ENCODE measurements at regions not wholly inside any gene's neighbourhood (a gene's known extent, or its start where the extent isn't known, plus 50 kb on each side); places are given as distances from the start of the nearest gene placed in this dataset.
"Not testable (repeated sequence)": the region's sequence is repeated elsewhere in the genome, so short reads cannot be mapped to it uniquely, and the experiment has no call there.

DNA sequence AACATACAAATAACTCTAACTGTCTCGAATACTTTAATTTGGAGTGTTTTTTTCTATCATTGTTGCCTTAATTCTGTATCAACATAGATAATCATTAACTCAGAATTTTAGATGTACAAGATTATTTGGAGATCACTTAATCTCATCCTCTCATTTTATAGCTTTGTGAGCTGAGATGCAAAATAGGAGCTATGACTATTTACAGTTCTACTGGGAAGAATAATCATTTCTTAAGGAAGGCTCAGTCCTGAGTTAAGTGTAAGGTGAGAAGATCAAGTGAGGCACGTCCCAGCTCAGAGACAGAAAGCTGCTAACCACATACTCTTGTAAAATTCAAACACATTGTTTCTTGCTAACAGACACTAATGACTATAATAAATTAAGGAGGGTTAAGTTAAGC, 66.2 kb downstream of the CCDC54 start:
- peaks cover 2% of the 10 kb centered on the region for H3K27me3 Mint-ChIP-seq
- intact Hi-C loops (cut with micrococcal nuclease) = no loop called here
- no peaks in the 10 kb centered on the region for H3K4me1 Mint-ChIP-seq (ENCODE audit: low read depth)
- CTCF ChIA-PET = interaction anchor here (1.2 to 1.4 kb wide), 2 partner anchors 13 to 172 kb away, joined by 3 read pairs; no protein-coding TSS in a partner anchor
- no peak for DNase-seq
- no peak overlapping the region for H3K27ac Mint-ChIP-seq
- H3K9me3 Mint-ChIP-seq = no peaks in the 10 kb centered on the region
- POLR2A ChIA-PET = no interaction called here
- H3K36me3 Mint-ChIP-seq = no peaks in the 10 kb centered on the region
- no peak overlapping the region for H3K4me3 Mint-ChIP-seq

DNA sequence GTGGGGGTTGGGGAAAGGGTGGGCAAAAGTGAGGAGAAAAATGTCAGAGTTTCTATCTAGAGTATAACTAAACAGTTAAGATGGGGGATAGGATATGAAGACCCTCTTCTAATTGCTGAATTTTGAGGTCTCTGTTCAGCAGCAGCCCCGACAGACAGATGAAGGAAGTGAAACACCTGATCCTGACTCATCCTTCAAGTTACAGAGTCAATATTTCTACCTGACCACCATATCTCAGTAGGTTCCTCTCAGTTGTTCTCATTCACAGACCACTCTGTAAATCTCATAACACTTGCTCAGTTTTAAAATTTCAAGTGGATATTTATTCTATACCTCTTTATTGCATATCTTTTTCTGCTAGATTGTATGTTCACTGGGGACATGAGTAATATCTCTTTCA, 69.5 kb downstream of the CCDC54 start:
- Mint-ChIP-seq H3K27ac (no peak overlapping the region), H3K36me3 (no peaks in the 10 kb centered on the region), H3K4me3 (no peak overlapping the region), H3K9me3 (no peaks in the 10 kb centered on the region), H3K27me3 (peaks cover 2% of the 10 kb centered on the region), H3K4me1 (ENCODE audit: low read depth) (no peaks in the 10 kb centered on the region)
- no peak for DNase-seq
- POLR2A ChIA-PET = no interaction called here
- intact Hi-C loops (cut with micrococcal nuclease) = no loop called here
- CTCF ChIA-PET = no interaction called here

GRCh38 chr3:107450254-107450893, 72.4 kb upstream of the BBX start:
- Mint-ChIP-seq H3K27me3 (peaks cover 2% of the 10 kb centered on the region), H3K4me3 (no peak overlapping the region), H3K9me3 (no peaks in the 10 kb centered on the region), H3K4me1 (ENCODE audit: low read depth) (peaks cover 4% of the 10 kb centered on the region), H3K27ac (no peak overlapping the region), H3K36me3 (no peaks in the 10 kb centered on the region)
- ChIA-PET CTCF (interaction anchor here (1.0 to 1.4 kb wide), 2 partner anchors 19 to 179 kb away, joined by 3 read pairs; no protein-coding TSS in a partner anchor), POLR2A (no interaction called here)
- DNase-seq = peak; percentile 13
- intact Hi-C loops (cut with micrococcal nuclease) = no loop called here

DNA sequence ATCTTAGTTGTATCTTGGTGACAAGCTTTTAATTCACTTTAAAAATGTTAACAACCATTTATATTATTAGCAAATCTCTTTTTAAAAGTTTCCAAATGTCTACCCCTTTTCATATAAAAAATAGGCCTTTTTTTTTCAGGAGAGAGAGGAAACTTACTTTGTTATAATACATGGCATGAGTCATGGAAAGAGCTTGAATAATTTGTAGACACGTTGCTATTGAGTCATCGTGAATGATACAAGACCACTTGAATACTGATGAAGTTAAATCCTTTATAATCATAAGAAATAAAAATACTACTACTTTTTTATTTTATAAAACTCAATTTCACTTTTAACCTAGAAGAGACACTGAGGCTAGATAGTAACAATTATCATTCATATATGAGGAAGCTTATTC, 70.3 kb upstream of the BBX start:
- intact Hi-C loops (cut with micrococcal nuclease) = no loop called here
- Mint-ChIP-seq H3K4me3 (no peak overlapping the region), H3K4me1 (ENCODE audit: low read depth) (peaks cover 4% of the 10 kb centered on the region), H3K27ac (no peak overlapping the region), H3K36me3 (no peaks in the 10 kb centered on the region), H3K9me3 (no peaks in the 10 kb centered on the region), H3K27me3 (peaks cover 2% of the 10 kb centered on the region)
- ChIA-PET POLR2A (no interaction called here), CTCF (interaction anchor here (1.0 to 1.1 kb wide), 2 partner anchors 31 to 181 kb away, joined by 4 read pairs; no protein-coding TSS in a partner anchor)
- DNase-seq = no peak

DNA sequence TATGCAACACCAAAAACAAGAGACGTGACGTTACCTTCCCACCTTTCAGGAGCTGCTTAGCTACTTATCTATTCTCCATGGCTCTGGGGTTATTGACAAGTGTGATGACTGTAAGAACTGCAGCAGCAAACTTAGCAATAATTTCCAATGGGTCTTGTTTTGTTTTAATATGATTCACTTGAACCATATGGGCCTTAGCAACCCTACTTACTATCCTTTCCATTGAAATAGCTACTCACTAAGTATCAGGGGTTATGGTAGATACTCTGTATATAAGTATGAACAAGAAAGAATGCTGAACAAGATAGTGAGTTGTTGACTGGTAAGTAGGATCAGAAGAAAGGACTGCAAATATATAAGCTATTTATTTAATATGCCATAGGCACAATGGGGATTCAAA, 69.3 kb upstream of the BBX start:
- CTCF ChIA-PET = interaction anchor here (1.0 to 1.1 kb wide), 2 partner anchors 32 to 182 kb away, joined by 4 read pairs; no protein-coding TSS in a partner anchor
- Mint-ChIP-seq H3K4me3 (no peak overlapping the region), H3K4me1 (ENCODE audit: low read depth) (peaks cover 4% of the 10 kb centered on the region), H3K9me3 (no peaks in the 10 kb centered on the region), H3K36me3 (no peaks in the 10 kb centered on the region), H3K27ac (no peak overlapping the region), H3K27me3 (peaks cover 1% of the 10 kb centered on the region)
- POLR2A ChIA-PET = no interaction called here
- DNase-seq = no peak
- intact Hi-C loops (cut with micrococcal nuclease) = no loop called here

DNA sequence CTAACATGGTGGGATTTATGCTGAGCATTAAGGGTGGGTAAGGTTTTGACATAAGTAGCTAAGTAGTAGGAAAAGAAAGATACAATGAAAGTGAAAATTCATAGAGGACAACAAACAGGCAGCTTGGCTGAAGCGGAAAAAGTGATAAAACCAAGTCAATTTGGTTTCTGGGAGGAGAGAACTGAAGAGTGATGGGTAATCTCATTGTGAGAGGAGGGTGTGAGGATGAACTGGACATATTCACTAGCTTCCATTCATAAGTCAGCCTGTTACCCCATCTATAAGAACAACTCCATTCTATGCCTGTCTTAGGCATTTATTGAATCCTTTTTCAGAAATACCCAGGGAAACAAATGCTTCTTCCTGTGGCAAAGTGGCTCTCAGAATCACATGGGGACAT, 67.1 kb upstream of the BBX start:
- POLR2A ChIA-PET = no interaction called here
- intact Hi-C loops (cut with micrococcal nuclease) = no loop called here

GRCh38 chr3:107456501-107456900, 66.3 kb upstream of the BBX start:
- intact Hi-C loops (cut with micrococcal nuclease) = no loop called here
- no peaks in the 10 kb centered on the region for H3K9me3 Mint-ChIP-seq
- peaks cover 4% of the 10 kb centered on the region for H3K4me1 Mint-ChIP-seq (ENCODE audit: low read depth)
- H3K4me3 Mint-ChIP-seq = no peak overlapping the region
- H3K27ac Mint-ChIP-seq = no peak overlapping the region
- no peak for DNase-seq
- no peaks in the 10 kb centered on the region for H3K36me3 Mint-ChIP-seq
- ChIA-PET CTCF (no interaction called here), POLR2A (no interaction called here)
- H3K27me3 Mint-ChIP-seq = peaks cover 1% of the 10 kb centered on the region

More for the DNA sequence above, 67.1 kb upstream of the BBX start:
- DNase-seq = no peak
- no peaks in the 10 kb centered on the region for H3K9me3 Mint-ChIP-seq
- CTCF ChIA-PET = no interaction called here
- H3K4me3 Mint-ChIP-seq = no peak overlapping the region
- no peaks in the 10 kb centered on the region for H3K36me3 Mint-ChIP-seq
- no peak overlapping the region for H3K27ac Mint-ChIP-seq
- peaks cover 4% of the 10 kb centered on the region for H3K4me1 Mint-ChIP-seq (ENCODE audit: low read depth)
- H3K27me3 Mint-ChIP-seq = peaks cover 1% of the 10 kb centered on the region

GRCh38 chr3:107458871-107459270, 63.9 kb upstream of the BBX start:
- CTCF ChIA-PET = interaction anchor here (1.3 to 1.6 kb wide), 3 partner anchors 30 to 223 kb away, joined by 3 read pairs; no protein-coding TSS in a partner anchor
- Mint-ChIP-seq H3K36me3 (no peaks in the 10 kb centered on the region), H3K9me3 (no peaks in the 10 kb centered on the region), H3K4me1 (ENCODE audit: low read depth) (no peaks in the 10 kb centered on the region), H3K27me3 (peaks cover 1% of the 10 kb centered on the region), H3K27ac (no peak overlapping the region), H3K4me3 (no peak overlapping the region)
- no peak for DNase-seq
- intact Hi-C loops (cut with micrococcal nuclease) = no loop called here
- POLR2A ChIA-PET = no interaction called here

- DNase-seq = no peak
- Mint-ChIP-seq H3K9me3 (no peaks in the 10 kb centered on the region), H3K4me3 (no peak overlapping the region), H3K27ac (no peak overlapping the region), H3K27me3 (peaks cover 4% of the 10 kb centered on the region), H3K36me3 (no peaks in the 10 kb centered on the region), H3K4me1 (ENCODE audit: low read depth) (peaks cover 2% of the 10 kb centered on the region)
- ChIA-PET CTCF (interaction anchor here (1.5 kb wide), 1 partner anchor 190 kb away, joined by 3 read pairs; no protein-coding TSS in a partner anchor), POLR2A (no interaction called here)
- intact Hi-C loops (cut with micrococcal nuclease) = no loop called here
These were observed 61.0 kb upstream of the BBX start for GRCh38 chr3:107461721-107462120.

DNA sequence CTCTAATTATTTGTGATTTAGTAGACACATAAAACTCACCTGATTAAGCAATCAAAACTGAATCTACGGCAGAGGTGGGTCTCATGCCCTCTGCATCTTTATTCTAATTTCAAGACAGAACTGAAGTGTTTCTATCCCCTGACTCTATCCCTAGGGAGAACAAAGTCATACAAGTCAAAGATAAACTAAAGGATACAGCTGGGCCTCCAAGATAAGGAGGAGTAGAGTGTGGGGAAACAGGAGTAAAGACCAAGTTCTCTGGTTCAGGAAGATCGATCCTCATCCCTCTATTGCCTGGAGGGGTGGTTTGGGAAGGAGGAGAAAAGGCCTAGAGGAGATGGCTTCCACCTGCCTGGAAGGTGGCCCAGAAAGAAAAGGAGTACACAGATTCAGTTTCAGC, 58.7 kb upstream of the BBX start:
- intact Hi-C loops (cut with micrococcal nuclease) = no loop called here
- POLR2A ChIA-PET = no interaction called here
- Mint-ChIP-seq H3K36me3 (no peaks in the 10 kb centered on the region), H3K4me1 (ENCODE audit: low read depth) (peaks cover 2% of the 10 kb centered on the region), H3K27me3 (peaks cover 2% of the 10 kb centered on the region), H3K4me3 (no peak overlapping the region), H3K9me3 (no peaks in the 10 kb centered on the region), H3K27ac (no peak overlapping the region)
- CTCF ChIA-PET = no interaction called here
- DNase-seq = no peak

DNA sequence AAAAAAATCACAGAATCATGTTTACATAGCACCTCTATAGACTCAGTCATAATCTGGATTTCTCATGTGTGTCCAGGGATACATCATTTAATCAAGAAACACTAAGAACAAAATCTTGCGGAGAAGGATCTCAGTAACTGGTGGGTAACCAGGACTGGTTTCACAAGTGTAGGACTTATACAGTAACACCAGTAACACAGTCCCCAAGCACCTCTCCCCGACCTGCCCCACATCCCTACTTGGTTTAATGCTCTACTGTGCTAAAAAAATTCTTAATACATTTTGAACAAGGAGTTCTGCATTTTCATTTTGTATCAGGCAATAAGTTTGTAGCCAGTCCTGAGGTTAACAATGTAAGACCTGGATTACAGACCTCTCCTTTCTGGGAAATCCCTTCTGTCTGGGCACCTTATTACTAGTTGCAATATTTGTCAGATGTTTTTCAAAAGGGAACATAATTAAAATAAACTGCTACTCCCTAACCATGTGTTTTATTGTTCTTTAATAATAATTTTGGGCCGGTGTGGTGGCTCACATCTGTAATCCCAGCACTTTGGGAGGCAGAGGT, 57.6 kb upstream of the BBX start:
- peaks cover 2% of the 10 kb centered on the region for H3K4me1 Mint-ChIP-seq (ENCODE audit: low read depth)
- intact Hi-C loops (cut with micrococcal nuclease) = no loop called here
- CTCF ChIA-PET = no interaction called here
- no peaks in the 10 kb centered on the region for H3K36me3 Mint-ChIP-seq
- H3K27me3 Mint-ChIP-seq = peaks cover 2% of the 10 kb centered on the region
- H3K4me3 Mint-ChIP-seq = no peak overlapping the region
- no peak overlapping the region for H3K27ac Mint-ChIP-seq
- no peak for DNase-seq
- H3K9me3 Mint-ChIP-seq = no peaks in the 10 kb centered on the region
- POLR2A ChIA-PET = no interaction called here

- ChIA-PET POLR2A (no interaction called here), CTCF (no interaction called here)
- Mint-ChIP-seq H3K27me3 (peaks cover 12% of the 10 kb centered on the region), H3K36me3 (no peaks in the 10 kb centered on the region), H3K4me1 (ENCODE audit: low read depth) (peaks cover 2% of the 10 kb centered on the region), H3K4me3 (no peak overlapping the region), H3K27ac (no peak overlapping the region), H3K9me3 (peaks cover 12% of the 10 kb centered on the region)
- intact Hi-C loops (cut with micrococcal nuclease) = no loop called here
- no peak for DNase-seq
These were observed 54.0 kb upstream of the BBX start for GRCh38 chr3:107468782-107469181.

GRCh38 chr3:107470496-107470895, 52.3 kb upstream of the BBX start:
- H3K27ac Mint-ChIP-seq = not testable (repeated sequence)

More at GRCh38 chr3:107470496-107470895, 52.3 kb upstream of the BBX start:
- POLR2A ChIA-PET; H3K4me3 Mint-ChIP-seq; H3K27me3 Mint-ChIP-seq; CTCF ChIA-PET; intact Hi-C loops (cut with micrococcal nuclease); H3K4me1 Mint-ChIP-seq (ENCODE audit: low read depth); DNase-seq; H3K36me3 Mint-ChIP-seq: not testable (repeated sequence)
- peaks cover 17% of the 10 kb centered on the region for H3K9me3 Mint-ChIP-seq
